OCI-LY1 (cell line): ENCODE measurements at regions not wholly inside any gene's neighbourhood (a gene's known extent, or its start where the extent isn't known, plus 50 kb on each side); places are given as distances from the start of the nearest gene placed in this dataset.

Source experiments
- CTCF ChIP-seq: fragments of 200-600 bp; sonication (generic), shearing (Covaris generic); IDR thresholded peaks from 2 replicates; pipeline ENCODE4 v1.5.1; 2017; ENCODE audit warnings: mild to moderate bottlenecking, antibody characterized with exemption, low read length, moderate library complexity, mixed read lengths
- EZH2 ChIP-seq: fragments of 200-600 bp; sonication (generic), shearing (Covaris generic); IDR thresholded peaks from 2 replicates; pipeline ENCODE4 v1.8.0; 2017; ENCODE audit warnings: borderline replicate concordance, mixed run types, mild to moderate bottlenecking, antibody characterized with exemption, low read length, moderate library complexity, mixed read lengths

GRCh38 chr4:22877486-22878052, 184.8 kb downstream of the GBA3 start:
- TF ChIP-seq CTCF (no peak), EZH2 (no peak)
